Mesenchymal stem cell (in vitro differentiated cells and primary cell): ENCODE measurements at regions not wholly inside any gene's neighbourhood (a gene's known extent, or its start where the extent isn't known, plus 50 kb on each side); places are given as distances from the start of the nearest gene placed in this dataset.

Experiments used
- DNase-seq: peaks from one replicate; pipeline ENCODE4 v3.0.0-alpha.2; 2013
- H2AFZ ChIP-seq: one replicate; pipeline ENCODE4 v1.6.1; 2013; ENCODE audit warnings: low read depth, mild to moderate bottlenecking, control low read depth, inconsistent platforms, low read length, moderate library complexity
- H2AK5ac ChIP-seq: 2 replicates; pipeline ENCODE4 v1.6.1; 2013; ENCODE audit warnings: low read length, moderate library complexity, mild to moderate bottlenecking, inconsistent platforms; ENCODE audit not compliant: severe bottlenecking
- H2BK120ac ChIP-seq: one replicate; pipeline ENCODE4 v1.6.1; 2013; ENCODE audit warnings: low read depth, mild to moderate bottlenecking, inconsistent platforms, low read length, moderate library complexity
- H2BK12ac ChIP-seq, 2 experiments: one replicate each; pipeline ENCODE4 v1.6.1; 2013; ENCODE audit warnings: inconsistent platforms in 2 of 2, low read length in 2 of 2, mild to moderate bottlenecking in 2 of 2, moderate library complexity in 2 of 2, control low read depth in 1 of 2
- H2BK15ac ChIP-seq: one replicate; pipeline ENCODE4 v1.6.1; 2013; ENCODE audit warnings: mild to moderate bottlenecking, low read depth, inconsistent platforms; ENCODE audit not compliant: poor library complexity, severe bottlenecking
- H2BK5ac ChIP-seq: 2 replicates; pipeline ENCODE4 v1.6.1; 2013; ENCODE audit warnings: low read depth, mild to moderate bottlenecking, low read length, control low read depth, inconsistent platforms; ENCODE audit not compliant: poor library complexity, severe bottlenecking
- H3K14ac ChIP-seq, 2 experiments: one replicate each; pipeline ENCODE4 v1.6.1; 2013; ENCODE audit warnings: inconsistent platforms in 2 of 2, low read length in 2 of 2, control low read depth in 1 of 2, mild to moderate bottlenecking in 1 of 2, moderate library complexity in 1 of 2
- H3K18ac ChIP-seq, 2 experiments: one replicate each; pipeline ENCODE4 v1.6.1; 2013; ENCODE audit warnings: inconsistent platforms in 2 of 2, low read length in 2 of 2, control low read depth in 1 of 2, low read depth in 1 of 2, mild to moderate bottlenecking in 1 of 2
- H3K23ac ChIP-seq, 2 experiments: one replicate each; pipeline ENCODE4 v1.6.1; 2013; ENCODE audit warnings: inconsistent platforms in 2 of 2, low read length in 2 of 2, mild to moderate bottlenecking in 2 of 2, moderate library complexity in 2 of 2, control low read depth in 1 of 2
- H3K27ac ChIP-seq: 2 replicates; pipeline ENCODE4 v1.5.1; 2013; ENCODE audit warnings: mild to moderate bottlenecking, moderate library complexity, low read length, control low read depth, inconsistent platforms; ENCODE audit not compliant: poor library complexity, severe bottlenecking
- H3K27me3 ChIP-seq, 2 experiments: 2 replicates each; pipeline versions ENCODE4 v1.6.1 to v1.7.0; 2013; ENCODE audit warnings: low read length in 2 of 2, mild to moderate bottlenecking in 2 of 2, moderate library complexity in 2 of 2, control low read depth in 1 of 2, inconsistent platforms in 1 of 2; ENCODE audit not compliant: control insufficient read depth in 1 of 2, insufficient read depth in 1 of 2
- H3K36me3 ChIP-seq, 2 experiments: 2 replicates each; pipeline versions ENCODE4 v1.6.1 to v1.7.0; 2013; ENCODE audit warnings: low read length in 2 of 2, control low read depth in 1 of 2, inconsistent platforms in 1 of 2, low read depth in 1 of 2, mild to moderate bottlenecking in 1 of 2; ENCODE audit not compliant: insufficient read depth in 2 of 2, control insufficient read depth in 1 of 2
- H3K4ac ChIP-seq, 2 experiments: one replicate each; pipeline ENCODE4 v1.6.1; 2013; ENCODE audit warnings: inconsistent platforms in 2 of 2, low read length in 2 of 2, mild to moderate bottlenecking in 2 of 2, moderate library complexity in 2 of 2, control low read depth in 1 of 2, low read depth in 1 of 2
- H3K4me1 ChIP-seq: 2 replicates; pipeline ENCODE4 v1.6.1; 2013; ENCODE audit warnings: low read depth, low read length, control low read depth; ENCODE audit not compliant: control insufficient read depth, insufficient read depth
- H3K4me2 ChIP-seq: 2 replicates; pipeline ENCODE4 v1.6.1; 2013; ENCODE audit warnings: low read length, mild to moderate bottlenecking, inconsistent platforms; ENCODE audit not compliant: poor library complexity, severe bottlenecking
- H3K4me3 ChIP-seq, 2 experiments: 2 replicates each; pipeline versions ENCODE4 v1.5.1 to v1.7.0; 2013; ENCODE audit warnings: low read length in 2 of 2, mild to moderate bottlenecking in 2 of 2, control low read depth in 1 of 2, low read depth in 1 of 2; ENCODE audit not compliant: insufficient read depth in 1 of 2
- H3K79me1 ChIP-seq: replicated peaks from 2 replicates; pipeline ENCODE4 v1.6.1; 2013; ENCODE audit warnings: mild to moderate bottlenecking, control low read depth, low read length, inconsistent platforms; ENCODE audit not compliant: poor library complexity, severe bottlenecking
- H3K9ac ChIP-seq: 2 replicates; pipeline ENCODE4 v1.7.0; 2013; ENCODE audit warnings: mild to moderate bottlenecking, low read length, moderate library complexity
- H3K9me3 ChIP-seq: 2 replicates; pipeline ENCODE4 v1.7.0; 2013; ENCODE audit warnings: mild to moderate bottlenecking, low read length; ENCODE audit not compliant: control insufficient read depth
- H4K8ac ChIP-seq: one replicate; pipeline ENCODE4 v1.6.1; 2013; ENCODE audit warnings: inconsistent platforms, mild to moderate bottlenecking, low read length, moderate library complexity
- H4K91ac ChIP-seq: one replicate; pipeline ENCODE4 v1.6.1; 2013; ENCODE audit warnings: mild to moderate bottlenecking, low read length, inconsistent platforms
- WGBS: methylation state at CpG from one replicate; pipeline ENCODE4 v1.1.7; 2013; ENCODE audit warnings: mixed read lengths; 5-methylcytosine and 5-hydroxymethylcytosine counted together

- no peak overlapping the region for H3K4me3 ChIP-seq
- H3K18ac ChIP-seq: no peak overlapping the region
- no peaks in the 10 kb centered on the region for H3K27me3 ChIP-seq
- no peak overlapping the region for H3K4me2 ChIP-seq
- H3K14ac ChIP-seq: no peak overlapping the region
- H4K91ac ChIP-seq: no peak overlapping the region
- no peaks in the 10 kb centered on the region for H3K36me3 ChIP-seq
- H2BK5ac ChIP-seq: no peak overlapping the region
- no peak overlapping the region for H3K4ac ChIP-seq
- H2BK15ac ChIP-seq: no peak overlapping the region
- H3K27ac ChIP-seq: no peak overlapping the region
- DNase-seq: no peak
- no peak overlapping the region for H4K8ac ChIP-seq
- H2BK120ac ChIP-seq: no peak overlapping the region
- no peaks in the 10 kb centered on the region for H3K4me1 ChIP-seq
- no peaks in the 10 kb centered on the region for H3K79me1 ChIP-seq
- no peak overlapping the region for H3K23ac ChIP-seq
- no peak overlapping the region for H2BK12ac ChIP-seq
- no peak overlapping the region for H2AFZ ChIP-seq
- 84% methylated on average over 3 of the region's 4 CpGs for WGBS
- no peak overlapping the region for H2AK5ac ChIP-seq
- H3K9ac ChIP-seq: no peak overlapping the region
- H3K9me3 ChIP-seq: no peaks in the 10 kb centered on the region
Observed at GRCh38 chr12:28876196-28876798, 272.8 kb upstream of the FAR2 start.

DNA sequence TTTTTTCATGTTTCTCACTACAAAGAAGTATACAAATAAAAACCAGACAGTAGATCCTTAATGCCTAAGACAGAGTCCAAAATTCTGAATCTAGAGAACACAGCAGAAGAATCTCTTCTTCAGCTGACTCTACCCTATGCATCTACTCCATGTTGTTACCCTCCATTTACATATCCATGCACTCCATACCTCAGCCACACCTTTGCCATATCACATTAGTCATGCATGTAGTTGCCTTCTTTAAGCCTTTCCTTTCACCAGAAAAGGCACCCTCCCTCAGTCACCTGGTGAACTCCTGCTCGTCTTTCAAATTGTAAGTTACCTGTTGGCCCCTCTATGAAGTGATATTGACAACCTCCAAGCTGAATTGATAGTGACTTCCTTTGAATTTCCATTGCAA is 271.2 kb upstream of the FAR2 start:
- Histone ChIP-seq H2AK5ac (no peak overlapping the region), H2BK120ac (no peak overlapping the region), H4K91ac (no peak overlapping the region), H2AFZ (no peak overlapping the region), H3K23ac (no peak overlapping the region), H3K18ac (no peak overlapping the region), H3K36me3 (no peaks in the 10 kb centered on the region), H2BK15ac (no peak overlapping the region), H4K8ac (no peak overlapping the region), H3K14ac (no peak overlapping the region), H3K4ac (no peak overlapping the region), H2BK12ac (no peak overlapping the region), H3K27me3 (no peaks in the 10 kb centered on the region), H2BK5ac (no peak overlapping the region), H3K9ac (no peak overlapping the region), H3K79me1 (no peaks in the 10 kb centered on the region), H3K4me1 (no peaks in the 10 kb centered on the region), H3K4me3 (no peak overlapping the region), H3K4me2 (no peak overlapping the region), H3K27ac (no peak overlapping the region), H3K9me3 (no peaks in the 10 kb centered on the region)
- no peak for DNase-seq
- WGBS: 92% methylated on average over 1 of the region's 1 CpG

- Histone ChIP-seq H3K4me2 (no peak overlapping the region), H2BK5ac (no peak overlapping the region), H2BK120ac (no peak overlapping the region), H3K9me3 (no peaks in the 10 kb centered on the region), H3K18ac (no peak overlapping the region), H3K4me1 (no peaks in the 10 kb centered on the region), H2AFZ (no peak overlapping the region), H3K27ac (no peak overlapping the region), H2AK5ac (no peak overlapping the region), H3K9ac (no peak overlapping the region), H3K36me3 (no peaks in the 10 kb centered on the region), H3K23ac (no peak overlapping the region), H4K91ac (no peak overlapping the region), H2BK15ac (no peak overlapping the region), H3K27me3 (no peaks in the 10 kb centered on the region), H3K14ac (no peak overlapping the region), H2BK12ac (no peak overlapping the region), H3K4me3 (no peak overlapping the region), H4K8ac (no peak overlapping the region), H3K79me1 (no peaks in the 10 kb centered on the region), H3K4ac (no peak overlapping the region)
- DNase-seq: no peak
- 78% methylated on average over 2 of the region's 2 CpGs for WGBS
Observed at GRCh38 chr12:28878629-28879028, 270.4 kb upstream of the FAR2 start.

- no peaks in the 10 kb centered on the region for H3K9me3 ChIP-seq
- no peak overlapping the region for H3K18ac ChIP-seq
- no peaks in the 10 kb centered on the region for H3K79me1 ChIP-seq
- WGBS: 78% methylated on average over 2 of the region's 2 CpGs
- no peak overlapping the region for H4K8ac ChIP-seq
- H3K27me3 ChIP-seq: no peaks in the 10 kb centered on the region
- no peak overlapping the region for H3K23ac ChIP-seq
- H2AK5ac ChIP-seq: no peak overlapping the region
- no peak overlapping the region for H2BK5ac ChIP-seq
- H3K36me3 ChIP-seq: no peaks in the 10 kb centered on the region
- H3K27ac ChIP-seq: no peak overlapping the region
- DNase-seq: no peak
- no peak overlapping the region for H3K4ac ChIP-seq
- H3K9ac ChIP-seq: no peak overlapping the region
- no peak overlapping the region for H2BK120ac ChIP-seq
- H3K4me1 ChIP-seq: no peaks in the 10 kb centered on the region
- H2AFZ ChIP-seq: no peak overlapping the region
- no peak overlapping the region for H4K91ac ChIP-seq
- H3K14ac ChIP-seq: no peak overlapping the region
- no peak overlapping the region for H2BK15ac ChIP-seq
- no peak overlapping the region for H3K4me2 ChIP-seq
- no peak overlapping the region for H2BK12ac ChIP-seq
- H3K4me3 ChIP-seq: no peak overlapping the region
Observed at GRCh38 chr12:28879379-28879778, 269.7 kb upstream of the FAR2 start.
